CD14-positive monocyte (primary cell): ENCODE measurements at regions not wholly inside any gene's neighbourhood (a gene's known extent, or its start where the extent isn't known, plus 50 kb on each side); places are given as distances from the start of the nearest gene placed in this dataset.

Experiments
- DNase-seq, 3 donors: peaks; one replicate each; pipeline ENCODE4 v3.0.0-alpha.2; 2011 to 2022
- H2AFZ ChIP-seq: 2 replicates; pipeline ENCODE4 v1.6.0; 2012; ENCODE audit warnings: mild to moderate bottlenecking, low read depth, low read length, inconsistent platforms; ENCODE audit not compliant: insufficient read depth, poor library complexity, severe bottlenecking
- H3K27ac ChIP-seq, 2 donors: 1 replicate in 1 of 2; 2 replicates in 1 of 2; pipeline ENCODE4 v1.5.1; 2012 to 2013; ENCODE audit warnings: low read length in 2 of 2, control low read depth in 1 of 2, inconsistent platforms in 1 of 2, low read depth in 1 of 2, mild to moderate bottlenecking in 1 of 2
- H3K27me3 ChIP-seq, 2 donors: one replicate each; pipeline versions ENCODE4 v1.6.0 to v1.6.1; 2011 to 2013; ENCODE audit warnings: low read length in 2 of 2; ENCODE audit not compliant: control insufficient read depth in 2 of 2, insufficient read depth in 2 of 2
- H3K36me3 ChIP-seq, 2 donors: replicated peaks in 1 of 2; 1 replicate in 1 of 2; 2 replicates in 1 of 2; pipeline versions ENCODE4 v1.5.1 to v1.6.1; 2012 to 2013; ENCODE audit warnings: low read length in 2 of 2, control low read depth in 1 of 2, inconsistent platforms in 1 of 2, mild to moderate bottlenecking in 1 of 2; ENCODE audit not compliant: insufficient read depth in 2 of 2, control insufficient read depth in 1 of 2
- H3K4me1 ChIP-seq, 2 donors: 1 replicate in 1 of 2; 2 replicates in 1 of 2; pipeline versions ENCODE4 v1.5.1 to v1.6.1; 2012 to 2013; ENCODE audit warnings: low read length in 2 of 2, control low read depth in 1 of 2, inconsistent platforms in 1 of 2, mild to moderate bottlenecking in 1 of 2, moderate library complexity in 1 of 2; ENCODE audit not compliant: insufficient read depth in 2 of 2, control insufficient read depth in 1 of 2
- H3K4me2 ChIP-seq: replicated peaks from 2 replicates; pipeline ENCODE3; 2012; ENCODE audit warnings: low read length, moderate library complexity, mild to moderate bottlenecking; ENCODE audit not compliant: poor library complexity, severe bottlenecking; ENCODE audit errors: extremely low read depth
- H3K4me3 ChIP-seq, 3 experiments: fragments of 200-600 bp in 1 of 3; sonication (generic) in 1 of 3; replicated peaks in 1 of 3; 1 replicate in 2 of 3; 2 replicates in 1 of 3; pipeline ENCODE4 v1.5.1; 2011 to 2013; ENCODE audit warnings: low read length in 3 of 3, mild to moderate bottlenecking in 3 of 3, control low read depth in 2 of 3, low read depth in 2 of 3, inconsistent platforms in 1 of 3, moderate library complexity in 1 of 3
- H3K79me2 ChIP-seq: 2 replicates; pipeline ENCODE4 v1.6.0; 2012; ENCODE audit warnings: mild to moderate bottlenecking, control low read depth, inconsistent platforms, low read length, moderate library complexity; ENCODE audit not compliant: insufficient read depth
- H3K9ac ChIP-seq: 2 replicates; pipeline ENCODE4 v1.6.0; 2017; ENCODE audit warnings: low read length, mild to moderate bottlenecking; ENCODE audit not compliant: insufficient read depth, poor library complexity, severe bottlenecking
- H3K9me3 ChIP-seq, 2 donors: replicated peaks in 1 of 2; 1 replicate in 1 of 2; 2 replicates in 1 of 2; pipeline versions ENCODE4 v1.5.1 to v1.6.1; 2012 to 2013; ENCODE audit warnings: low read length in 2 of 2, control low read depth in 1 of 2; ENCODE audit not compliant: control insufficient read depth in 1 of 2, insufficient read depth in 1 of 2
- H4K20me1 ChIP-seq: 2 replicates; pipeline ENCODE4 v1.6.0; 2012; ENCODE audit warnings: mild to moderate bottlenecking, low read length, control low read depth, moderate library complexity; ENCODE audit not compliant: insufficient read depth
- H3K27ac Mint-ChIP-seq, 7 donors: one replicate each; pipeline ENCODE4 v1.8.0; 2020; ENCODE audit warnings: mild to moderate bottlenecking in 7 of 7, mixed read lengths in 7 of 7, moderate library complexity in 6 of 7, inconsistent platforms in 2 of 7
- H3K27me3 Mint-ChIP-seq, 3 donors: one replicate each; pipeline ENCODE4 v1.8.0; 2021 to 2022; ENCODE audit warnings: low read depth in 3 of 3, mild to moderate bottlenecking in 3 of 3, mixed read lengths in 3 of 3, moderate library complexity in 3 of 3, inconsistent platforms in 1 of 3
- H3K36me3 Mint-ChIP-seq, 2 donors: one replicate each; pipeline ENCODE4 v1.8.0; 2020; ENCODE audit warnings: mixed read lengths in 2 of 2, inconsistent platforms in 1 of 2, mild to moderate bottlenecking in 1 of 2
- H3K4me1 Mint-ChIP-seq: one replicate; pipeline ENCODE4 v1.8.0; 2020; ENCODE audit warnings: mild to moderate bottlenecking, mixed read lengths
- H3K4me3 Mint-ChIP-seq, 2 donors: one replicate each; pipeline ENCODE4 v1.8.0; 2020; ENCODE audit warnings: mild to moderate bottlenecking in 2 of 2, mixed read lengths in 2 of 2, moderate library complexity in 1 of 2
- H3K9me3 Mint-ChIP-seq, 7 donors: one replicate each; pipeline ENCODE4 v1.8.0; 2020 to 2022; ENCODE audit warnings: mixed read lengths in 7 of 7, mild to moderate bottlenecking in 6 of 7, moderate library complexity in 6 of 7, inconsistent platforms in 2 of 7
- CTCF ChIP-seq: fragments of 200-600 bp; IDR thresholded peaks from one replicate; pipeline ENCODE4 v1.8.0; 2022; ENCODE audit warnings: antibody characterized with exemption, mild to moderate bottlenecking
- WGBS: methylation state at CpG from one replicate; pipeline ENCODE4 v1.1.5; 2013; ENCODE audit warnings: missing lambda C conversion rate; ENCODE audit not compliant: insufficient coverage; 5-methylcytosine and 5-hydroxymethylcytosine counted together
- intact Hi-C, 2 donors: fragments of 100-400 bp; cut with micrococcal nuclease; formaldehyde crosslinking; loops; one replicate each; pipeline versions ENCODE4 v1.15.0 to v1.15.1; 2023

DNA sequence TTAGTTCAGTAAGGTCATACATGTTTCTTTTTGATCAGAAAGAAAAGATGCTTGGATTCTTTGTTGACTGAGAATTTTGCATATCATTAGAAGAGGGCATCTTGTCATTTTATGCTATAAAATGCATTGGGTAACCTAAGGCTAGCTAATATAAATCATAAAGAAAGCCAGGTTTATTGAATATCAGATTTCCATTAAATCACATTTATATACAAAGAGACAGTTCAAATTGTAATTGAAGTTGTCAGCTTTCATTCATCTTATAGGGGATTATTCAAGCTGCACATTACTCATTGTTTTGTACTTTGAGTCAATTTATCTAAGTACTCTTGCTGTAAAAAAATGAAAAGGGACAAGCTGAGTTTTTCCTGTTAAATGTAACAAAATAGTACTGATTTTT lies 259.1 kb upstream of the CDH12 start:
- no peak overlapping the region for H3K4me3 Mint-ChIP-seq
- H3K9me3 Mint-ChIP-seq: peaks cover 0 to 3% (median 0%) of the 10 kb centered on the region in 7 donors
- no peaks in the 10 kb centered on the region for H3K4me1 Mint-ChIP-seq
- intact Hi-C loops: no loop called here
- no peak for TF ChIP-seq CTCF
- H3K36me3 ChIP-seq: no peaks in the 10 kb centered on the region
- no peak overlapping the region for H3K27ac ChIP-seq
- no peaks in the 10 kb centered on the region for H3K4me1 ChIP-seq
- H3K27me3 ChIP-seq: no peaks in the 10 kb centered on the region
- H4K20me1 ChIP-seq: no peaks in the 10 kb centered on the region
- no peak overlapping the region for H3K4me2 ChIP-seq
- H3K9me3 ChIP-seq: no peaks in the 10 kb centered on the region
- no peaks in the 10 kb centered on the region for H3K27me3 Mint-ChIP-seq
- DNase-seq: no peak
- H3K9ac ChIP-seq: no peak overlapping the region
- H3K79me2 ChIP-seq: no peaks in the 10 kb centered on the region
- no peak overlapping the region for H3K4me3 ChIP-seq
- H2AFZ ChIP-seq: no peak overlapping the region
- no peaks in the 10 kb centered on the region for H3K36me3 Mint-ChIP-seq
- no peak overlapping the region for H3K27ac Mint-ChIP-seq

DNA sequence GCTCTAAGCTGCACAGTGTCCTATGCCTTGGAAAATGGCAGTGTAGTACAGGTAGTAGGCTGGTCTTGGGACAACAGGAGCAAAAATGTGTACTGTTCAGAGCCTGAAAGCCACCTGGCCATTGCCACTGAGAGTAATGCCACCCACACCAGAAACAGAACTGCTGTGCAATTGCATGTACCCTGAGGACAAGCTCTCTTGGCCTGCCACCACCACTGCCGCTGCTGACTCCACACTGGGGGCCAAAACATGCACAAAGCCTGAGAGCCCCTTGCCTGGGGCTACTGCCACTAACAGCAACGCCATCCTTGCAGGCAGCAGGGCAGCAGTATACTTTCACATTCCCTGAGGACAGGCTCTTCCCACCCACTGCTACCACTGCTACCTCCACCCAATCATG lies 251.9 kb upstream of the CDH12 start:
- no peak for TF ChIP-seq CTCF
- H3K9ac ChIP-seq: no peak overlapping the region
- H2AFZ ChIP-seq: no peak overlapping the region
- no peak overlapping the region for H3K4me2 ChIP-seq
- no peaks in the 10 kb centered on the region for H3K27me3 ChIP-seq
- no peak overlapping the region for H3K27ac Mint-ChIP-seq
- H3K4me1 ChIP-seq: no peaks in the 10 kb centered on the region
- H3K4me1 Mint-ChIP-seq: no peaks in the 10 kb centered on the region
- no peak overlapping the region for H3K27ac ChIP-seq
- 83% methylated on average over 2 of the region's 2 CpGs for WGBS
- H3K4me3 Mint-ChIP-seq: no peak overlapping the region
- no peak overlapping the region for H3K4me3 ChIP-seq
- peaks cover 0 to 12% (median 7%) of the 10 kb centered on the region in 7 donors for H3K9me3 Mint-ChIP-seq
- H3K9me3 ChIP-seq: peaks cover 14 to 17% of the 10 kb centered on the region in 2 donors
- no peaks in the 10 kb centered on the region for H3K27me3 Mint-ChIP-seq
- no peaks in the 10 kb centered on the region for H3K36me3 Mint-ChIP-seq
- DNase-seq: no peak
- intact Hi-C loops: no loop called here
- H4K20me1 ChIP-seq: no peaks in the 10 kb centered on the region
- H3K36me3 ChIP-seq: no peaks in the 10 kb centered on the region
- H3K79me2 ChIP-seq: no peaks in the 10 kb centered on the region
